Brain microvascular endothelial cell (primary cell): ENCODE measurements at regions not wholly inside any gene's neighbourhood (a gene's known extent, or its start where the extent isn't known, plus 50 kb on each side); places are given as distances from the start of the nearest gene placed in this dataset.
A peak's percentile ranks its signal among the peaks of the same experiment; 100 is the strongest.

Source experiments
- DNase-seq: peaks from one replicate; pipeline ENCODE4 v3.0.0-alpha.2; 2020
- H3K27ac ChIP-seq: fragments of 250-450 bp; sonication (Bioruptor Pico); 2 replicates; pipeline ENCODE4 v1.5.1; 2020; ENCODE audit warnings: mild to moderate bottlenecking, moderate library complexity
- H3K27me3 ChIP-seq: fragments of 250-450 bp; sonication (Bioruptor Pico); replicated peaks from 2 replicates; pipeline ENCODE4 v1.5.1; 2020; ENCODE audit warnings: mild to moderate bottlenecking
- H3K36me3 ChIP-seq: fragments of 250-450 bp; sonication (Bioruptor Pico); replicated peaks from 2 replicates; pipeline ENCODE4 v1.5.1; 2020; ENCODE audit warnings: mild to moderate bottlenecking
- H3K4me3 ChIP-seq: 2 replicates; pipeline ENCODE4 v1.5.1; 2011; ENCODE audit warnings: low read depth, mild to moderate bottlenecking, control low read depth, low read length, moderate library complexity
- CTCF ChIP-seq: IDR thresholded peaks from 2 replicates; pipeline ENCODE4 v1.5.1; 2011; ENCODE audit warnings: low read depth, mild to moderate bottlenecking, moderate library complexity, low read length, control low read depth, inconsistent platforms; ENCODE audit errors: missing control alignments
- in situ Hi-C: cut with HindIII; loops from 2 replicates; pipeline ENCODE4 v1.10.0; 2017; ENCODE audit warnings: low sequenced_read_pairs, low pct_ligation_motif_present

GRCh38 chr3:66692042-66692765 is 191.4 kb upstream of the LRIG1 start:
- Histone ChIP-seq H3K27me3 (no peaks in the 10 kb centered on the region), H3K36me3 (no peaks in the 10 kb centered on the region), H3K27ac (no peak overlapping the region), H3K4me3 (no peak overlapping the region)
- in situ Hi-C loops: no loop called here
- TF ChIP-seq CTCF: no peak
- DNase-seq: no peak

GRCh38 chr3:66692766-66693150 is 191.9 kb upstream of the LRIG1 start:
- no peak overlapping the region for H3K27ac ChIP-seq
- no peaks in the 10 kb centered on the region for H3K36me3 ChIP-seq
- in situ Hi-C loops: no loop called here
- TF ChIP-seq CTCF: no peak
- H3K27me3 ChIP-seq: no peaks in the 10 kb centered on the region
- no peak for DNase-seq
- no peak overlapping the region for H3K4me3 ChIP-seq

GRCh38 chr3:66693461-66694031 is 192.7 kb upstream of the LRIG1 start:
- Histone ChIP-seq H3K36me3 (no peaks in the 10 kb centered on the region), H3K4me3 (no peak overlapping the region), H3K27ac (no peak overlapping the region), H3K27me3 (no peaks in the 10 kb centered on the region)
- peak; percentile 19 for DNase-seq
- no peak for TF ChIP-seq CTCF
- in situ Hi-C loops: no loop called here

GRCh38 chr3:66702126-66702525 is 201.3 kb upstream of the LRIG1 start:
- Histone ChIP-seq H3K4me3 (no peak overlapping the region), H3K27me3 (no peaks in the 10 kb centered on the region), H3K27ac (no peak overlapping the region), H3K36me3 (no peaks in the 10 kb centered on the region)
- in situ Hi-C loops: no loop called here
- TF ChIP-seq CTCF: no peak
- DNase-seq: no peak

- Histone ChIP-seq H3K27ac (no peak overlapping the region), H3K4me3 (no peak overlapping the region), H3K27me3 (no peaks in the 10 kb centered on the region), H3K36me3 (no peaks in the 10 kb centered on the region)
- no peak for DNase-seq
- in situ Hi-C loops: no loop called here
- TF ChIP-seq CTCF: no peak
These were observed 202.7 kb upstream of the LRIG1 start for GRCh38 chr3:66703501-66703900.

GRCh38 chr3:66705076-66705475 is 204.3 kb upstream of the LRIG1 start:
- in situ Hi-C loops: no loop called here
- no peak overlapping the region for H3K4me3 ChIP-seq
- H3K27ac ChIP-seq: no peak overlapping the region
- no peaks in the 10 kb centered on the region for H3K36me3 ChIP-seq
- TF ChIP-seq CTCF: no peak
- DNase-seq: no peak
- no peaks in the 10 kb centered on the region for H3K27me3 ChIP-seq
